Ovary (tissue), 3 donors: ENCODE measurements at regions not wholly inside any gene's neighbourhood (a gene's known extent, or its start where the extent isn't known, plus 50 kb on each side); places are given as distances from the start of the nearest gene placed in this dataset.

Experiments
- CTCF ChIP-seq, 3 donors: fragments of 450-650 bp in 2 of 3; fragments of 200-600 bp in 1 of 3; IDR thresholded peaks; one replicate each; pipeline versions ENCODE4 v1.5.1 to v1.8.0; 2016 to 2022; ENCODE audit warnings: antibody characterized with exemption in 3 of 3, mild to moderate bottlenecking in 1 of 3
- EP300 ChIP-seq: sonication (generic); formaldehyde crosslinking; IDR thresholded peaks from one replicate; pipeline ENCODE4 v1.6.1; 2017; ENCODE audit warnings: antibody characterized with exemption
- POLR2A ChIP-seq: fragments of 450-650 bp; IDR thresholded peaks from one replicate; pipeline ENCODE4 v1.6.1; 2017; ENCODE audit warnings: antibody characterized with exemption, mild to moderate bottlenecking, moderate library complexity
- donor health status: DM: no; HTN: no; CAD: no.

GRCh38 chr11:13889552-13890249 is 72.8 kb upstream of the SPON1 start:
- TF ChIP-seq POLR2A (no peak), CTCF (IDR thresholded peaks at IDR 0.05) (no peak), EP300 (no peak)
